SK-N-MC (cell line): ENCODE measurements at regions not wholly inside any gene's neighbourhood (a gene's known extent, or its start where the extent isn't known, plus 50 kb on each side); places are given as distances from the start of the nearest gene placed in this dataset.

Experiments used
- EZH2 ChIP-seq: fragments of 200-600 bp; sonication (generic); IDR thresholded peaks from one replicate; pipeline ENCODE4 v1.6.1; 2017; ENCODE audit warnings: antibody characterized with exemption
- POLR2AphosphoS5 ChIP-seq: IDR thresholded peaks from 2 replicates; pipeline ENCODE4 v1.6.1; 2012; ENCODE audit warnings: mild to moderate bottlenecking, low read depth, low read length, borderline replicate concordance

DNA sequence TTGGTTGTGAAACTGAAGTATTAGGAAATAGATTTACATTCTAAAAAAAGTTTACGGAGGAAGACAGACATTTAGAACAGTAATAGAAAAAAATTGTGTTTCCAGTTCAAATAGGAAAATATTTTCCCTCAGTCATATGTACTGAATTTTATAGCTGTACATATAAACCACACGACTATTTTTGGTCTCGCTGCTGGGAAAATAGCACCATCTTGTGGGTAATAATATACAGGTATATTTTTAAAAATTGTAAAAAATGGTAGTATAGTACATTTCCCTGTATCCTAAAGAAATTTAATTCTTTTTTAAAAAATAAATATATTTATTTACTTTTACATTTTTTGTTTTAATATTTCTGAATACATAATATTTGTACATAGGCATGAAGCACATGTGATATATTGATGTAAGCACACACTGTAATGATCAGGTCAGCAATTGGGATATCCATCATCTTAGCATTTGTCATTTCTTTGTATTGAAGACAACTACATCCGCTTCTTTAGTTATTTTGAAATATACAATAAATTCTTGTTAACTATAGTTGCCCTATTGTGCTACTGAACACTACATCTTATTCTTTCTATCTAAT is 168.6 kb downstream of the ALX1 start:
- TF ChIP-seq EZH2 (no peak), POLR2AphosphoS5 (no peak)
